ENCODE measurements at regions not wholly inside any gene's neighbourhood (a gene's known extent, or its start where the extent isn't known, plus 50 kb on each side); places are given as distances from the start of the nearest gene placed in this dataset.

DNA sequence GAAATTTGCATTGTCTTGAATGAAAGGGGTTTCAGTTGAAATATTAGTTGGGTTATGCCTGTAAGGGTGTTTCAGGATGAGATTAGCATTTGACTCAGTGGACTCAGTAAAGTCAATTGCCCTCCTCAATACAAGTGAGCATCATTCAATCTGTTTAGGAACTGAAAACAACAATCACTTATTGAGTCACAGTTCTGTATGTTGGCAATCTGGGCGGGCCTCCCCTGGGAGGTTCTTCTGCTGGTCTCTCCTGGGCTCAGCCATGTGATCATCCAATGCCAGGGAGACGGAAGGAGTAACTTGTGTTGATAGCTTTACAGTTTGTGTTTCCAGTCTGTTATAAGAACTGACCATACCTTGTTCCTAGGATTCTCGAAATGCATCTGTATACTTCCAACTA lies 262.9 kb upstream of the RUNX1 start:
- H3K27me3 ChIP-seq (ENCODE audit: control insufficient read depth, low read length), result no peaks in the 10 kb centered on the region
- no peak overlapping the region for H3K4me2 ChIP-seq (ENCODE audit: low read length)
- H3F3A ChIP-seq (ENCODE audit: control insufficient read depth, insufficient read depth), result no peaks in the 10 kb centered on the region
- no peaks in the 10 kb centered on the region for H3K9me3 ChIP-seq (ENCODE audit: control insufficient read depth, insufficient read depth, low read length)
- H3K79me2 ChIP-seq (ENCODE audit: control insufficient read depth, low read length), result no peaks in the 10 kb centered on the region
- H3K27ac ChIP-seq (ENCODE audit: low read depth, low read length), result no peak overlapping the region
- no peaks in the 10 kb centered on the region for H4K20me1 ChIP-seq (ENCODE audit: control insufficient read depth, insufficient read depth, low read depth, low read length)
- H3K4me1 ChIP-seq (ENCODE audit: control insufficient read depth, low read length), result no peaks in the 10 kb centered on the region
- no peaks in the 10 kb centered on the region for H3K9me2 ChIP-seq (replicated peaks; ENCODE audit: control insufficient read depth, low read length)
- no peaks in the 10 kb centered on the region for H3K36me3 ChIP-seq (ENCODE audit: control insufficient read depth, low read length)
- TF ChIP-seq, protein P1, sequence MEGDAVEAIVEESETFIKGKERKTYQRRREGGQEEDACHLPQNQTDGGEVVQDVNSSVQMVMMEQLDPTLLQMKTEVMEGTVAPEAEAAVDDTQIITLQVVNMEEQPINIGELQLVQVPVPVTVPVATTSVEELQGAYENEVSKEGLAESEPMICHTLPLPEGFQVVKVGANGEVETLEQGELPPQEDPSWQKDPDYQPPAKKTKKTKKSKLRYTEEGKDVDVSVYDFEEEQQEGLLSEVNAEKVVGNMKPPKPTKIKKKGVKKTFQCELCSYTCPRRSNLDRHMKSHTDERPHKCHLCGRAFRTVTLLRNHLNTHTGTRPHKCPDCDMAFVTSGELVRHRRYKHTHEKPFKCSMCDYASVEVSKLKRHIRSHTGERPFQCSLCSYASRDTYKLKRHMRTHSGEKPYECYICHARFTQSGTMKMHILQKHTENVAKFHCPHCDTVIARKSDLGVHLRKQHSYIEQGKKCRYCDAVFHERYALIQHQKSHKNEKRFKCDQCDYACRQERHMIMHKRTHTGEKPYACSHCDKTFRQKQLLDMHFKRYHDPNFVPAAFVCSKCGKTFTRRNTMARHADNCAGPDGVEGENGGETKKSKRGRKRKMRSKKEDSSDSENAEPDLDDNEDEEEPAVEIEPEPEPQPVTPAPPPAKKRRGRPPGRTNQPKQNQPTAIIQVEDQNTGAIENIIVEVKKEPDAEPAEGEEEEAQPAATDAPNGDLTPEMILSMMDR (IDR thresholded peaks at IDR 0.05; ENCODE audit: low read depth, low read length, poor library complexity, severe bottlenecking), result no peak
- TF ChIP-seq EZH2phosphoT487 (IDR thresholded peaks at IDR 0.05; ENCODE audit: borderline replicate concordance, low read length), result no peak
- H3K4me3 ChIP-seq (ENCODE audit: low read length), result no peak overlapping the region

DNA sequence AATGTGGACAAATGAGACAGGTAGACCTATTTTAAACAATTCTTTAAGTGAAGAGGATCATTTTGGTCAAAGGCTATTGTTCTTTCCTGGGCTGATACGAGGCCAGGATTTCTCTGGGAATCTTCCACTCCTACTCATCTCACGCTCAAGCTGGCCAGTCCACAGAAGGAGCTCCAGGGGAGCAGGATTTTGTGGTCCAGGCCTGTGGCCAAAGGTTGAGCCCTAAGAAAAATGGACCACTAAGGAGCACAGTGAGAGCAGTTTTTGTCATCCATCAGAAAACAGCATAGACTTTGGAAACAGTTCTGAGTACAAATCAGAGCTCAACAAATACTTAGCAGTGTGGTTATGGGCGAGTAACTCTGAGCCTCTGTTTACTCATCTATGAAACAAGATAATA lies 260.2 kb upstream of the RUNX1 start:
- no peaks in the 10 kb centered on the region for H3K36me3 ChIP-seq (ENCODE audit: control insufficient read depth, low read length)
- no peaks in the 10 kb centered on the region for H3K79me2 ChIP-seq (ENCODE audit: control insufficient read depth, low read length)
- peaks cover 7% of the 10 kb centered on the region for H3K4me1 ChIP-seq (ENCODE audit: control insufficient read depth, low read length)
- TF ChIP-seq EZH2phosphoT487 (IDR thresholded peaks at IDR 0.05; ENCODE audit: borderline replicate concordance, low read length), result no peak
- TF ChIP-seq, protein P1 (IDR thresholded peaks at IDR 0.05; ENCODE audit: low read depth, low read length, poor library complexity, severe bottlenecking), result no peak
- no peaks in the 10 kb centered on the region for H4K20me1 ChIP-seq (ENCODE audit: control insufficient read depth, insufficient read depth, low read depth, low read length)
- H3K9me2 ChIP-seq (replicated peaks; ENCODE audit: control insufficient read depth, low read length), result no peaks in the 10 kb centered on the region
- H3K9me3 ChIP-seq (ENCODE audit: control insufficient read depth, insufficient read depth, low read length), result no peaks in the 10 kb centered on the region
- H3K4me2 ChIP-seq (ENCODE audit: low read length), result no peak overlapping the region
- no peaks in the 10 kb centered on the region for H3K27me3 ChIP-seq (ENCODE audit: control insufficient read depth, low read length)
- H3F3A ChIP-seq (ENCODE audit: control insufficient read depth, insufficient read depth), result no peaks in the 10 kb centered on the region
- no peak overlapping the region for H3K4me3 ChIP-seq (ENCODE audit: low read length)
- no peak overlapping the region for H3K27ac ChIP-seq (ENCODE audit: low read depth, low read length)

DNA sequence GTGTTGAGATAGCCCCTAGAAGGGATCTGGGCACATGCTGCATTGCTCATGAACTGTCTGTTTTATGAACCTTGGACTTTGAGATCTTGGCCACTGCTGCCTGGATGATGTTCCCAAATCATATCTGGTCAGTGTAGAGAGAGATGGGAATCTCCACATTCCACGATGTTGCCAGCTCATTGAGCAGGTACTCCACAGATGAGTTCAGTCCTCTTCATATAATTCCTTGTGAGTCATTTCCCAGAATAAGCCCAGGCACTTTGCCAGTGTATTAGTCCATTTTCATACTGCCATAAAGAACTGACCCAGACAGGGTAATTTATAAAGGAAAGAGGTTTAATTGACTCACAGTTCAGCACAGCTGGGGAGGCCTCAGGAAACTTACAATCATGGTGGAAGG lies 254.0 kb upstream of the RUNX1 start:
- H3K9me2 ChIP-seq (replicated peaks; ENCODE audit: control insufficient read depth, low read length), result no peaks in the 10 kb centered on the region
- no peak overlapping the region for H3K27ac ChIP-seq (ENCODE audit: low read depth, low read length)
- H3K9me3 ChIP-seq (ENCODE audit: control insufficient read depth, insufficient read depth, low read length), result no peaks in the 10 kb centered on the region
- H3K36me3 ChIP-seq (ENCODE audit: control insufficient read depth, low read length), result no peaks in the 10 kb centered on the region
- no peak for TF ChIP-seq EZH2phosphoT487 (IDR thresholded peaks at IDR 0.05; ENCODE audit: borderline replicate concordance, low read length)
- TF ChIP-seq, protein P1 (IDR thresholded peaks at IDR 0.05; ENCODE audit: low read depth, low read length, poor library complexity, severe bottlenecking), result no peak
- H3K4me3 ChIP-seq (ENCODE audit: low read length), result no peak overlapping the region
- no peaks in the 10 kb centered on the region for H3F3A ChIP-seq (ENCODE audit: control insufficient read depth, insufficient read depth)
- H4K20me1 ChIP-seq (ENCODE audit: control insufficient read depth, insufficient read depth, low read depth, low read length), result no peaks in the 10 kb centered on the region
- H3K79me2 ChIP-seq (ENCODE audit: control insufficient read depth, low read length), result no peaks in the 10 kb centered on the region
- H3K4me1 ChIP-seq (ENCODE audit: control insufficient read depth, low read length), result peaks cover 7% of the 10 kb centered on the region
- H3K4me2 ChIP-seq (ENCODE audit: low read length), result no peak overlapping the region
- H3K27me3 ChIP-seq (ENCODE audit: control insufficient read depth, low read length), result no peaks in the 10 kb centered on the region

DNA sequence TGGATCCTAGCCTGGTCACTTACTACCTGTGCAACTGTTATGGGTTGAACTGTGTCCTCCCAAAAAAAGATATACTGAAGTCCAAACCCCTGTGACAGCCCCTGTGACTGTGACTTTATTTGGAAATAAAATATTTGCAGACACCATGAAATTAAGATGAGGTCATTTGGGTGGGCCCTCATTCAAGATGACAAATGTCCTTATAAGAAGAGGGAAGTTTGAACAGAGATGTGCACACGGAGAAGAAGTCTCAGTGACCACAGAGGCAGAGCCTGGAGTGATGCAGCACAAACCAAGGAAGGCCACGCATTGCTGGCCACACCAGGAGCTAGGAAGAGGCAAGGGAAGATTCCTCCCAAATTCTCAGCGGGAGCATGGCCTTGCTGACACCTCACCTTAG lies 249.7 kb upstream of the RUNX1 start:
- Histone ChIP-seq H3K9me3 (ENCODE audit: control insufficient read depth, insufficient read depth, low read length) (no peaks in the 10 kb centered on the region), H3K79me2 (ENCODE audit: control insufficient read depth, low read length) (no peaks in the 10 kb centered on the region), H3K4me2 (ENCODE audit: low read length) (no peak overlapping the region), H3K36me3 (ENCODE audit: control insufficient read depth, low read length) (no peaks in the 10 kb centered on the region), H3F3A (ENCODE audit: control insufficient read depth, insufficient read depth) (no peaks in the 10 kb centered on the region), H3K4me3 (ENCODE audit: low read length) (no peak overlapping the region), H3K27ac (ENCODE audit: low read depth, low read length) (no peak overlapping the region), H3K4me1 (ENCODE audit: control insufficient read depth, low read length) (no peaks in the 10 kb centered on the region), H4K20me1 (ENCODE audit: control insufficient read depth, insufficient read depth, low read depth, low read length) (no peaks in the 10 kb centered on the region), H3K27me3 (ENCODE audit: control insufficient read depth, low read length) (no peaks in the 10 kb centered on the region), H3K9me2 (replicated peaks; ENCODE audit: control insufficient read depth, low read length) (no peaks in the 10 kb centered on the region)
- TF ChIP-seq, protein P1 (IDR thresholded peaks at IDR 0.05; ENCODE audit: low read depth, low read length, poor library complexity, severe bottlenecking), result no peak
- TF ChIP-seq EZH2phosphoT487 (IDR thresholded peaks at IDR 0.05; ENCODE audit: borderline replicate concordance, low read length), result no peak

All from DOHH2 (cell line).